HFF-Myc (cell line): ENCODE measurements at regions not wholly inside any gene's neighbourhood (a gene's known extent, or its start where the extent isn't known, plus 50 kb on each side); places are given as distances from the start of the nearest gene placed in this dataset.

Experiments
- DNase-seq: peaks from one replicate; pipeline ENCODE4 v3.0.0-alpha.2; 2011; ENCODE audit warnings: low read depth; ENCODE audit errors: extremely low read depth
- H3K4me3 ChIP-seq: replicated peaks from 2 replicates; pipeline ENCODE4 v1.5.1; 2011; ENCODE audit warnings: low read depth, mild to moderate bottlenecking, control low read depth, low read length
- CTCF ChIP-seq: IDR thresholded peaks from 2 replicates; pipeline ENCODE4 v1.5.1; 2012; ENCODE audit warnings: mild to moderate bottlenecking, low read depth, low read length, control low read depth; ENCODE audit errors: missing control alignments

DNA sequence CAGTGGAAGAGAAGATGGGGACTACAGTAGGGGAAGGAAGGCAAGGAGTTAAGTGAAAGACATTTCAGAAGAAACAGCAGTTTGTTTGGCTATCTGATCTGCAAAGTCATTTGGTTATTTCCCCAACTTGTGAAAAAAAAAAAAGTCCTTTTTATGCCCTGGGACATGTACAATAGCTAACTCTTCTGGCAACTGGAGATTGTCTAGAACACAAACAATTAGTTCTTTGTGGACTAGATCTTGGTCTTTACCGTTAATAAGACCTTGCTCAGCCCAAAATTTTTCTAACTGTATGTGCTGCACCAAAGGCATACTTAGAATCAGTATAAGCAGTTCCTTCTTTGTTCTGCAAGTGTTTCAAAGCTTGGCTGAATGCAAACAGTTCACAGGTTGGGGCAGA, 103.5 kb upstream of the NECTIN3 start:
- DNase-seq: no peak
- no peak overlapping the region for H3K4me3 ChIP-seq
- no peak for TF ChIP-seq CTCF

DNA sequence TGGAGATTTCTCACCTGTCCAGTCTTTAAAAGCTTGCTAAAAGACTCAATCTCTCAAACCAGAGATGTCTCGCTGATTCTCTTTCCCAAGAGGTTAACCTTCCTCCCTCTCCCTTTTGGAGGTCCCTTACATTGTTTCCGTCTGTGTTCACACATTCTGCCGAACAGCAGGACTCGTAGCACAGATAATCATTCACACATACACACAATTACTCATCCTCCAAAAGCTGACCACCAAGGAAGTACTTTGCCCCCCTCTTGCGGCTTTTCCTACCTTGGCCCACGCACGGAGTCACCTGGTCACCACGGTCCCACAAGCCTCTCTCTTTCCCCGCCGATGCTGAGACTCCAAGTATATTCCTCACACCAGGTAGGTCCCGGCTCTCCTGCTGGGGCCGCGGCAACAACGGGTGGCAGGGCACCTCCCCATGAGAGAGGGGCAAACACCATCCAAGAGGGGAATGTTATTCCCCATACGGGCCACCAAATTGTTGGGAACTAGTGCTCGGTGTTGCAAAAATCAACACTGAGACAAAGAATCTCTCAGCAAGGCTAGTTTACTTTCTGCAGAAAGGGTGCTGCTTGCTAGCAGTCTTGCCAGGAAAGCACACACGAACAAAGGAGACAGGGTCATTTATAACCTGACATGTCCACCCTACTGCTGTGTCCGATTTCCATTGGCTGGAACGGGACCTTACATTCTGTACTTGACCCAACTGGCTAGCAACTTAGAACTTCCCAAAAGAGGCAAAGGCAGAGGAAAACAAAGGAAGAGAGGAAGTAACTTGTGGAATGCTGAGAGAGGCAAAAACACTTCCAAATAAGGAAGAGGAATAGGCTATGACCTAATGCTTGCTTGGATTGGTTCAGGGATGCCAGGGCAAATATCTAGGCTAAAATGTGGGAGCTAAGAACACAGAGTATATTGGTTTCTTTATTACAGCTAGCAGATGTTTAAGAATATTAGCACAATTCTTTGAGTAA, 102.1 kb upstream of the NECTIN3 start:
- no peak overlapping the region for H3K4me3 ChIP-seq
- DNase-seq: no peak
- no peak for TF ChIP-seq CTCF

GRCh38 chr3:110971010-110971601, 100.5 kb upstream of the NECTIN3 start:
- no peak overlapping the region for H3K4me3 ChIP-seq
- no peak for DNase-seq
- TF ChIP-seq CTCF: no peak

DNA sequence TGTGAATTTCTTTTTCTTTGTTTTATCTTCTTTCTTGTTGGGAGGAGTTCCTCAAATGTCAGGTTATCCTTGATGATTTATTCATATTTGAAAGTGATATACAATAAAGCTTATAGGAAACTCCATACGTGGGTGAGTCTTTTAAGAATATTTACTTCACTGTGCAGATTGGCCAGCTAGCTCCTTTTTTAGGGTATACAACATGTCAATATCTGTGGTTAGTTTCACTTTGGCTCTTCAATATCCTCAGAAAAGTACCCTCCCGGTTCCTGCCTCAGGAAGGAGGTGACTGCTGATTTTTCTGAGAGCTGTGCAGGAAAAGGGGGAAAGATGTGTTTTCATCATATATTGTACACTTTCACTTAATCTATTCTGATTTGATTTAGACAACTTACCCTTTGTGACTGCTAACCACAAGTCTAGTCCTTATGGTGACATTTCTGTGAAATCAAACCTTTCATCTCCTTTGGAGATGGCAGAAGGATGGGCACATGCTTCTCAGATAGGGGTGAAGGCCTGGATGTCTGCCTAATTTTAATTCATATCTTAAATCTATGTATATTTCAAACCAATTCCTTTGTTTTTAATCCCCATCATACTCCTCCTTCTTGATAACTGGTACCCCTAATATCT, 98.2 kb upstream of the NECTIN3 start:
- DNase-seq: no peak
- H3K4me3 ChIP-seq: no peak overlapping the region
- TF ChIP-seq CTCF: no peak

GRCh38 chr3:110974902-110975301, 96.7 kb upstream of the NECTIN3 start:
- no peak for DNase-seq
- no peak for TF ChIP-seq CTCF
- H3K4me3 ChIP-seq: no peak overlapping the region

GRCh38 chr3:110984456-110985250, 87.0 kb upstream of the NECTIN3 start:
- H3K4me3 ChIP-seq: no peak overlapping the region
- TF ChIP-seq CTCF: no peak
- no peak for DNase-seq
